Prostate gland (tissue), 2 donors: ENCODE measurements at regions not wholly inside any gene's neighbourhood (a gene's known extent, or its start where the extent isn't known, plus 50 kb on each side); places are given as distances from the start of the nearest gene placed in this dataset.
"Not testable (repeated sequence)": the region's sequence is repeated elsewhere in the genome, so short reads cannot be mapped to it uniquely, and the experiment has no call there.

ENCODE experiments used
- DNase-seq: peaks from one replicate; pipeline ENCODE4 v3.0.0-alpha.2; 2019; ENCODE audit warnings: low spot score
- H3K27ac ChIP-seq, 2 donors: fragments of 200-600 bp; sonication (generic); 2 replicates each; pipeline ENCODE4 v1.5.1; 2017 to 2019
- H3K27me3 ChIP-seq: fragments of 200-600 bp; sonication (generic); replicated peaks from 2 replicates; pipeline ENCODE4 v1.5.1; 2019; ENCODE audit not compliant: insufficient read depth
- H3K36me3 ChIP-seq, 2 donors: fragments of 200-600 bp; sonication (generic); 1 replicate in 1 of 2; 2 replicates in 1 of 2; pipeline versions ENCODE4 v1.5.1 to v1.8.1; 2017 to 2019
- H3K4me1 ChIP-seq: fragments of 200-600 bp; sonication (generic); replicated peaks from 2 replicates; pipeline ENCODE4 v1.5.1; 2019
- H3K4me3 ChIP-seq, 2 donors: fragments of 200-600 bp; sonication (generic); 2 replicates each; pipeline ENCODE4 v1.5.1; 2017 to 2019
- H3K9me3 ChIP-seq: fragments of 200-600 bp; sonication (generic); 2 replicates; pipeline ENCODE4 v1.5.1; 2017
- WGBS: methylation state at CpG from one replicate; pipeline ENCODE4 v1.1.5; 2018; 5-methylcytosine and 5-hydroxymethylcytosine counted together
- intact Hi-C: fragments of 100-400 bp; cut with DNase I; formaldehyde crosslinking; loops from one replicate; pipeline ENCODE4 v1.14.2; 2022

GRCh38 chr2:111329309-111329708, 208.6 kb downstream of the BCL2L11 start:
- H3K36me3 ChIP-seq, H3K4me1 ChIP-seq, H3K4me3 ChIP-seq, intact Hi-C loops, H3K27ac ChIP-seq, H3K27me3 ChIP-seq, H3K9me3 ChIP-seq, DNase-seq: not testable (repeated sequence)
- WGBS: no CpG with 5 or more reads among the region's 4 CpGs

- not testable (repeated sequence) for H3K4me3 ChIP-seq
- 100% methylated on average over 2 of the region's 2 CpGs for WGBS
These were observed 210.5 kb downstream of the BCL2L11 start for GRCh38 chr2:111331099-111331724.

DNA sequence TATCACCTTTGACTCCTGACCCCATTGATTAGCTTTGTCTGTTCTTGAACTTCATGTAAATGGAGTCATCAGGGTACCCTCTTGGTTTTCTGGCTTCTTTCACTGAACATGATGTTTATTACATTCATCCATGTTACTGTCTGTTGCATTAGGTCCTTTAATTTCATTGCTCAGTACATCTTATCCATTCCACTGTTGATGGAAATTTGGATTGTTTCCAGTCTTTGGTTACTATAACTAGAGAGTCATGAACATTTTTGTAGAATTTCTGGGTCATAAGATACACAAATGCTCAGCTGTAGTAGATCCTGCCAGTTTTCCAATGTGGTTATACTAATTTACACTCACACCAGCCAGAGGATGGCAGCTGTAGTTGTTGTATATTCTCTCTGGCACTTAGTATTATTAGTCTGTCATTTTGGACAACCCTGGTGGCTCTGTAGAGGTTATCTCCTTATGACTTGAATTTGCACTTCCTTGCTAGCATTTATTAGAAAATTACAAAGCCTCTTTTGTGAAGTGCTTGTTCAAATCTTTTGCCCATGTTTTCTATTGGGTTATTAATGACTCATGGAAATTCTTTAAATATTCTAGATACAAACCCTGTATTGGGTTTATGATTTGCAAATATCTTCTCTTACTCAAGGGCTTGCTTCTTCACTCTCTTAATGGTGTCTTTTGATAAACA, 214.7 kb downstream of the BCL2L11 start:
- H3K27me3 ChIP-seq, intact Hi-C loops, DNase-seq, H3K36me3 ChIP-seq, H3K4me3 ChIP-seq, H3K4me1 ChIP-seq, H3K27ac ChIP-seq, H3K9me3 ChIP-seq: not testable (repeated sequence)

More at GRCh38 chr2:111331099-111331724, 210.5 kb downstream of the BCL2L11 start:
- H3K27ac ChIP-seq, intact Hi-C loops, H3K9me3 ChIP-seq, H3K27me3 ChIP-seq, H3K36me3 ChIP-seq, DNase-seq, H3K4me1 ChIP-seq: not testable (repeated sequence)

DNA sequence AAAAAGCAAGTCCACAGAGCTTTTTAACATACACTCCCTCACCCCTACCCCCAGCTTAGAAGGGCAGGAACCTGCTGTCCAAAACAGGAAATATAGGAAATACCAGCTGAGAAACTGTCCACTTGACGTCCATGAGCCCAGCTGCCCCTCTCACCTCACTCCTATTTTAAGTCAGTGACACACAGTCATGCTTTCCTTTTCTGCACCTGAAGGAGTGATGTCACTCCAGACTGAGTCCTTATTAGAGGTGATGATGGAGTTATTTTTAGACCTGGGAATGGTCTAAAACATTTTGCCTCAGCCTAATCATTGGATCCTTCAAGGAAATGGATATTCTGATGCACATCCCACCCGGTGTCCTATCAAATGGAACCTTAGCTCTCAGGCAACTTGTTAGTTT, 217.8 kb downstream of the BCL2L11 start:
- H3K27me3 ChIP-seq, H3K36me3 ChIP-seq, H3K4me3 ChIP-seq, H3K4me1 ChIP-seq, H3K27ac ChIP-seq, H3K9me3 ChIP-seq, DNase-seq, intact Hi-C loops: not testable (repeated sequence)
- no CpG with 5 or more reads among the region's 2 CpGs for WGBS

GRCh38 chr2:111339476-111339875, 218.8 kb downstream of the BCL2L11 start:
- H3K4me3 ChIP-seq, H3K36me3 ChIP-seq, H3K27ac ChIP-seq, intact Hi-C loops, H3K27me3 ChIP-seq, DNase-seq, H3K9me3 ChIP-seq, H3K4me1 ChIP-seq: not testable (repeated sequence)
- no CpG with 5 or more reads among the region's 1 CpG for WGBS

DNA sequence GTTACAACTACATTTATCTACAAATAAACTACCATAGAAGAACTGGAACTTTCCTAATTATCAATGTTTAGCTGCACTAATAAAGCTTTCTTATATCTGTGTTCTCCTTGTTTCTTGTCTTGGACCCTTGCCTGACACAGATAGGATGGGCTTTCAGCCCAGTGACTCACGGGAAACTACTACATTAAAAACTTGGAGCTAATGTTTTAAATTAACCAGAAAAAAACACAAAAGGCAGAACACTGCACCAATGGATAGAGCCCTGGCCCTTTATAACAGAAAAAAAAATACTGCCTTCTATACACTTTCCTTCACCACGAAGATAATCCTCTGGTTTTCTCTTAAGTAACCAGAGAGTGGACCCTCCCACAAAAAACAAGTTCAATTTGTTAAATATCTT, 223.9 kb downstream of the BCL2L11 start:
- H3K27ac ChIP-seq, H3K36me3 ChIP-seq, H3K27me3 ChIP-seq, intact Hi-C loops, H3K4me3 ChIP-seq, H3K9me3 ChIP-seq, H3K4me1 ChIP-seq, DNase-seq: not testable (repeated sequence)
- 15% methylated on average over 2 of the region's 2 CpGs for WGBS

DNA sequence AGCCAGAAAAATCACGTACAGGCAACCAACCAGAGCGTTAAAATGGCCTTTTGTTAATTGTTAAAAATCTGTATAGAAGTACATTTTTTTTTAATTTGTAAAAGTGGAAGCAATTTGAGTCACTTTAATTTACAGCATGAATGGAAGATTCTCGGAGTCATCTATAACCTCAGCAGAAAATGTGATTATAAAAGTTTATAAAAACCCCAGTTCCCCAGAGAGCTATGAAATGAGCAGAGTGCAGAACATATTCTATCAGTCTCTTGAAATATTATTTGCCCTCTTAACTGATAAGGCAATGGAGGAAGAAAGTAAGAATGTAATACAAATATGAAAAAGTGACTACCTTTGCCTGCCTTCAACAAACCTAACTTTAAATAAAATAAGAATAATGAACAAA, 224.7 kb downstream of the BCL2L11 start:
- H3K4me1 ChIP-seq, H3K9me3 ChIP-seq, DNase-seq, H3K36me3 ChIP-seq, H3K27ac ChIP-seq, H3K27me3 ChIP-seq, intact Hi-C loops, H3K4me3 ChIP-seq: not testable (repeated sequence)
- 67% methylated on average over 2 of the region's 3 CpGs for WGBS

DNA sequence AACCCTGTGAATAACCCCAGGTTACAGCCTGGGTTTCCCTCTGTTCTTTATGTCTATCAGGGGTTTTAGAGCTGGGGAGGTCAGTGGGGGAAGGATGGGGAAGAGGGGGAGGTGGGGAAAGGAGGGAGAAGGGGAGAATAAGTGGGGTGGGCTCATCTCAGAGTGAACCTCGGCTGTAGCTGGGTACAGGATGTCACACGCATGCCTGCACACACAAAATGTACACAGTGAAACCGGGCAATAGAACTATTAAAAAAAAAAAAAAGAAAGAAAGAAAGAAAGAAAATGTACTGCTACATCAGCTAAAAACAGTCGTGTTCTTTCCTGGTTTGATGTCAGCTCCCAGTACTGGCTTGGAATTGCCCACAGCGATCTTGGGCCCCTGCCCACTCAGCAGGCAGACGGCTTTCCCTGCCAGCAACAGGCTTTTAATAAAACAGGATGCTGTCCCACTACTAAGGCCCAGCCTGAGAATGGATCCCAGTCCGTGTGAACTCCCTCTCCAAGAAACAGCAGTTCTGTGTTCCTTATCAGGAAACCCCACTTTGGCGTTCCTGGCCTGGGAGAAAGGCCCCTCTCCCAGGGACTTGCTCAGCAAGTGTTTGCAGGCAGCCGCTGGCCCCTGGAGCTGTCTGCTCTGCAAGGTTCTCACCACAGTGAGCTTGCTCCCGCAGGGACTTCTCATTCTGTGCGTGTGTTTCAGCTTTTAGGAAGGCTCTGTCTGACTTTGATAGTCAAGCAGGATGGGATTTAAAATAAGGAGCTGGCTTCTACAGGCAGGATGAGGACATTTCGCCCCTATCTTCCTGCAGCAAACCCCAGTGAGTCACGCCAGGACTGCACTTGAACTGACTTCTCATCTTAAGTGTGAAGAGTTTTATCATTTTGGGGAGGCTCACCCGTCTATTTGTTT, 225.6 kb downstream of the BCL2L11 start:
- 2% methylated on average over 6 of the region's 14 CpGs for WGBS
- H3K9me3 ChIP-seq, H3K27me3 ChIP-seq, H3K36me3 ChIP-seq, intact Hi-C loops, H3K27ac ChIP-seq, H3K4me1 ChIP-seq, H3K4me3 ChIP-seq: not testable (repeated sequence)
- peak; percentile 70 for DNase-seq

DNA sequence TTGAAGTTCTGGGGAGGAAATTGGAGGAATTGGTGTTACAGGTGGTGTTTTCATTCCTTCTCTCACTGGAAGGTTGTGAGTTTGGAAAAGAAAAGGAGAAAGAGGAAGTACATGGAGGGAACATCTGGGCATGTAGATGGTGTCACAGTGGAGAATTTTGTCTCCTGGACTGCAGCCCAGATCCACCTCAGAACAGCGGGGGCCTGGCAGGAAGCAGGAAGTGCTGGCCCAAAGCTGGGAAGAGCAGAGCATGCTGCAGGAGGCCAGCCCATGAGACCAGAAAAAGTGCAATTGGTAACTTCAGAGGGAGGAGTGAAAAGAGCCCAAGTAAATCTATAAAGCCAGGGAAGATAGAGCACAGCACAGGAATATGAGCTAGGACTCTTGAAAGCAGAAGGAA, 227.0 kb downstream of the BCL2L11 start:
- WGBS: no CpG with 5 or more reads among the region's 1 CpG

GRCh38 chr2:111348316-111348715, 227.6 kb downstream of the BCL2L11 start:
- intact Hi-C loops, H3K9me3 ChIP-seq, H3K4me3 ChIP-seq, H3K27ac ChIP-seq, H3K27me3 ChIP-seq, H3K36me3 ChIP-seq, DNase-seq, H3K4me1 ChIP-seq: not testable (repeated sequence)
- WGBS: no CpG with 5 or more reads among the region's 7 CpGs

More for the DNA sequence above, 227.0 kb downstream of the BCL2L11 start:
- H3K4me1 ChIP-seq, H3K4me3 ChIP-seq, intact Hi-C loops, DNase-seq, H3K9me3 ChIP-seq, H3K27me3 ChIP-seq, H3K27ac ChIP-seq, H3K36me3 ChIP-seq: not testable (repeated sequence)

- H3K36me3 ChIP-seq, H3K27ac ChIP-seq, intact Hi-C loops, H3K4me1 ChIP-seq, DNase-seq, H3K9me3 ChIP-seq, H3K27me3 ChIP-seq, H3K4me3 ChIP-seq: not testable (repeated sequence)
- WGBS: 53% methylated on average over 6 of the region's 13 CpGs
These were observed 234.5 kb downstream of the BCL2L11 start for GRCh38 chr2:111355022-111355817.
